Liver (tissue), 8 donors: ENCODE measurements at regions not wholly inside any gene's neighbourhood (a gene's known extent, or its start where the extent isn't known, plus 50 kb on each side); places are given as distances from the start of the nearest gene placed in this dataset.

Experiments
- DNase-seq: peaks from one replicate; pipeline ENCODE4 v3.0.0-alpha.2; 2017; ENCODE audit warnings: low spot score
- H3K27ac ChIP-seq, 2 donors: one replicate each; pipeline ENCODE4 v1.7.0; 2013; ENCODE audit warnings: inconsistent platforms in 2 of 2, low read length in 2 of 2, control low read depth in 1 of 2, low read depth in 1 of 2, mild to moderate bottlenecking in 1 of 2
- H3K27me3 ChIP-seq, 4 donors: one replicate each; pipeline versions ENCODE4 v1.6.1 to v1.7.0; 2013; ENCODE audit warnings: low read length in 3 of 4, inconsistent platforms in 1 of 4, mild to moderate bottlenecking in 1 of 4, moderate library complexity in 1 of 4; ENCODE audit not compliant: control insufficient read depth in 4 of 4, insufficient read depth in 4 of 4
- H3K36me3 ChIP-seq, 4 donors: one replicate each; pipeline versions ENCODE4 v1.6.1 to v1.7.0; 2013; ENCODE audit warnings: low read length in 3 of 4, mild to moderate bottlenecking in 3 of 4, low read depth in 1 of 4, moderate library complexity in 1 of 4; ENCODE audit not compliant: control insufficient read depth in 4 of 4, insufficient read depth in 3 of 4
- H3K4me1 ChIP-seq, 4 donors: one replicate each; pipeline versions ENCODE4 v1.6.1 to v1.7.0; 2013; ENCODE audit warnings: low read length in 3 of 4, mild to moderate bottlenecking in 3 of 4, moderate library complexity in 1 of 4; ENCODE audit not compliant: control insufficient read depth in 4 of 4, insufficient read depth in 4 of 4
- H3K4me3 ChIP-seq, 3 donors: one replicate each; pipeline versions ENCODE4 v1.6.1 to v1.7.0; 2013; ENCODE audit warnings: low read length in 3 of 3, control low read depth in 1 of 3, low read depth in 1 of 3, mild to moderate bottlenecking in 1 of 3
- H3K9ac ChIP-seq, 2 donors: one replicate each; pipeline ENCODE4 v1.7.0; 2013; ENCODE audit warnings: low read length in 2 of 2, mild to moderate bottlenecking in 2 of 2, moderate library complexity in 2 of 2, control low read depth in 1 of 2, low read depth in 1 of 2
- H3K9me3 ChIP-seq, 4 donors: one replicate each; pipeline versions ENCODE4 v1.6.1 to v1.7.0; 2013; ENCODE audit warnings: low read length in 3 of 4; ENCODE audit not compliant: control insufficient read depth in 4 of 4
- EGR1 ChIP-seq, 2 donors: IDR thresholded peaks; 2 replicates each; pipeline ENCODE4 v1.6.1; 2016 to 2018; ENCODE audit warnings: antibody characterized with exemption in 2 of 2, low read depth in 2 of 2
- FOXA1 ChIP-seq: IDR thresholded peaks from 2 replicates; pipeline ENCODE4 v1.6.1; 2016; ENCODE audit warnings: antibody characterized with exemption
- FOXA2 ChIP-seq: IDR thresholded peaks from 2 replicates; pipeline ENCODE4 v1.6.1; 2016; ENCODE audit warnings: antibody characterized with exemption
- GABPA ChIP-seq, 2 donors: IDR thresholded peaks in 1 of 2; conservative IDR thresholded peaks in 1 of 2; 2 replicates each; pipeline ENCODE4 v1.6.1; 2016; ENCODE audit warnings: antibody characterized with exemption in 2 of 2, mild to moderate bottlenecking in 1 of 2, moderate library complexity in 1 of 2
- HNF4A ChIP-seq, 2 donors: conservative IDR thresholded peaks; 2 replicates each; pipeline ENCODE4 v1.6.1; 2016; ENCODE audit warnings: antibody characterized with exemption in 2 of 2, mild to moderate bottlenecking in 2 of 2
- HNF4G ChIP-seq: IDR thresholded peaks from 2 replicates; pipeline ENCODE4 v1.6.1; 2016; ENCODE audit warnings: antibody characterized with exemption
- JUND ChIP-seq, 2 donors: IDR thresholded peaks; 2 replicates each; pipeline ENCODE4 v1.6.1; 2016; ENCODE audit warnings: antibody characterized with exemption in 2 of 2
- NR2F2 ChIP-seq: IDR thresholded peaks from 2 replicates; pipeline ENCODE4 v1.6.1; 2016; ENCODE audit warnings: antibody characterized with exemption
- RAD21 ChIP-seq, 2 donors: IDR thresholded peaks; 2 replicates each; pipeline ENCODE4 v1.6.1; 2016; ENCODE audit warnings: antibody characterized with exemption in 2 of 2, mild to moderate bottlenecking in 2 of 2
- RXRA ChIP-seq, 2 donors: IDR thresholded peaks; 2 replicates each; pipeline ENCODE4 v1.6.1; 2017 to 2018; ENCODE audit warnings: antibody characterized with exemption in 2 of 2, mild to moderate bottlenecking in 1 of 2
- SP1 ChIP-seq: IDR thresholded peaks from 2 replicates; pipeline ENCODE4 v1.6.1; 2018; ENCODE audit warnings: antibody characterized with exemption, mild to moderate bottlenecking
- TAF1 ChIP-seq: conservative IDR thresholded peaks from 2 replicates; pipeline ENCODE4 v1.6.1; 2016; ENCODE audit warnings: antibody characterized with exemption, mild to moderate bottlenecking
- YY1 ChIP-seq: IDR thresholded peaks from 2 replicates; pipeline ENCODE4 v1.6.1; 2016; ENCODE audit warnings: antibody characterized with exemption, mild to moderate bottlenecking
- WGBS: extraction: QIAGEN DNeasy Blood & Tissue Kit; methylation state at CpG from one replicate; pipeline ENCODE4 v1.1.7; 2013; 5-methylcytosine and 5-hydroxymethylcytosine counted together
- TF ChIP-seq, protein P1 (sequence below): IDR thresholded peaks from 2 replicates; pipeline ENCODE4 v1.6.1; 2016; ENCODE audit warnings: antibody characterized with exemption, mild to moderate bottlenecking
- TF ChIP-seq, protein P2 (sequence below): IDR thresholded peaks from 2 replicates; pipeline ENCODE4 v1.6.1; 2016; ENCODE audit warnings: antibody characterized with exemption
- TF ChIP-seq, protein P3 (sequence below): fragments of 150-350 bp; IDR thresholded peaks from 2 replicates; pipeline ENCODE4 v1.5.1; 2017; ENCODE audit warnings: improper control_type of control experiment, low read depth, low read length; ENCODE audit not compliant: missing input control
- TF ChIP-seq, protein P4 (sequence below): IDR thresholded peaks from 2 replicates; pipeline ENCODE4 v1.6.1; 2016; ENCODE audit warnings: antibody characterized with exemption
- TF ChIP-seq, protein P5 (sequence below): IDR thresholded peaks from 2 replicates; pipeline ENCODE4 v1.6.1; 2016; ENCODE audit warnings: antibody characterized with exemption
- donor health status: healthy.
- donor health status: healthy.
- donor health status: healthy.
- donor health status: healthy.
- donor health status: healthy.

DNA sequence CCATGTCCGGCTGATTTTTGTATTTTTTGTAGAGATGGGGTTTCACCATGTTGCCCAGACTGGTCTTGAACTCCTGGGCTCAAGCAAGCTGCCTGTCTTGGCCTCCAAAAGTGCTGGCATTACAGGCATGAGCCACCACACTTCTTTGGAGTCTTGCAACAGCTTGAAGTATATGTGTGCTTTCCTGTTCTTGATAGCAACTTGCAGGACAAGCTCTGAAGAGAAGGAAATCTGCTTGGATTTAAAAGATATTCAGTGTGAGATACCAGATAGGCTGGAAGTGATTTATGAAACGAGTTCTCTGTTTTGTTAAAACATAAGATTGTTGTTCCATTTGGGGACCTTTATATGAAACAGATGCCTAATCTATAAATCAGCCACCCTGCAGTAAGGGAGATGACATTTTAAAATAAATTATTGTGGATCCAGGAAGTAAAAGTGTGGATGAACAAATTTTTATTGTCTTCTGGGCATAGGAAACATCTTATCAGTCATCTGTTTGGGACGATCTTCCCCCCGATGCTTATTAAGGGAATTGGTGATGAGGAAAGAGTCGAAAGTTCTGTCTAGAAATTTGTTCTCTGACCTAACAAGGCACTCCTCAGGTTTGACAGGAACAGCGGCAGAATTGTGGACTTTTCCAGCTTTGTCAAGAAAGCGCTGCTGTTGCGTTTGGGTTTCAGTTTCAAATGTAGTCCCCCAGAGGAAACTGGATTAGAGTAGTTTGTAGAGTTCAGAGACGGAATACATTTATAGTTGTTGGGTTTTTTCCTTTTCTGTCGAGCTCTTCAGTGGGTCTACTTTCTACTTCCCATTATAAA lies 53.7 kb upstream of the MAGI1 start:
- Histone ChIP-seq H3K27ac (no peak overlapping the region), H3K4me1 (peaks cover 0 to 2% (median 0%) of the 10 kb centered on the region in 4 donors), H3K36me3 (no peaks in the 10 kb centered on the region), H3K27me3 (no peaks in the 10 kb centered on the region), H3K9ac (no peak overlapping the region), H3K9me3 (no peaks in the 10 kb centered on the region), H3K4me3 (no peak overlapping the region)
- TF ChIP-seq, protein P1, sequence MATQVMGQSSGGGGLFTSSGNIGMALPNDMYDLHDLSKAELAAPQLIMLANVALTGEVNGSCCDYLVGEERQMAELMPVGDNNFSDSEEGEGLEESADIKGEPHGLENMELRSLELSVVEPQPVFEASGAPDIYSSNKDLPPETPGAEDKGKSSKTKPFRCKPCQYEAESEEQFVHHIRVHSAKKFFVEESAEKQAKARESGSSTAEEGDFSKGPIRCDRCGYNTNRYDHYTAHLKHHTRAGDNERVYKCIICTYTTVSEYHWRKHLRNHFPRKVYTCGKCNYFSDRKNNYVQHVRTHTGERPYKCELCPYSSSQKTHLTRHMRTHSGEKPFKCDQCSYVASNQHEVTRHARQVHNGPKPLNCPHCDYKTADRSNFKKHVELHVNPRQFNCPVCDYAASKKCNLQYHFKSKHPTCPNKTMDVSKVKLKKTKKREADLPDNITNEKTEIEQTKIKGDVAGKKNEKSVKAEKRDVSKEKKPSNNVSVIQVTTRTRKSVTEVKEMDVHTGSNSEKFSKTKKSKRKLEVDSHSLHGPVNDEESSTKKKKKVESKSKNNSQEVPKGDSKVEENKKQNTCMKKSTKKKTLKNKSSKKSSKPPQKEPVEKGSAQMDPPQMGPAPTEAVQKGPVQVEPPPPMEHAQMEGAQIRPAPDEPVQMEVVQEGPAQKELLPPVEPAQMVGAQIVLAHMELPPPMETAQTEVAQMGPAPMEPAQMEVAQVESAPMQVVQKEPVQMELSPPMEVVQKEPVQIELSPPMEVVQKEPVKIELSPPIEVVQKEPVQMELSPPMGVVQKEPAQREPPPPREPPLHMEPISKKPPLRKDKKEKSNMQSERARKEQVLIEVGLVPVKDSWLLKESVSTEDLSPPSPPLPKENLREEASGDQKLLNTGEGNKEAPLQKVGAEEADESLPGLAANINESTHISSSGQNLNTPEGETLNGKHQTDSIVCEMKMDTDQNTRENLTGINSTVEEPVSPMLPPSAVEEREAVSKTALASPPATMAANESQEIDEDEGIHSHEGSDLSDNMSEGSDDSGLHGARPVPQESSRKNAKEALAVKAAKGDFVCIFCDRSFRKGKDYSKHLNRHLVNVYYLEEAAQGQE: no peak
- TF ChIP-seq, protein P2, sequence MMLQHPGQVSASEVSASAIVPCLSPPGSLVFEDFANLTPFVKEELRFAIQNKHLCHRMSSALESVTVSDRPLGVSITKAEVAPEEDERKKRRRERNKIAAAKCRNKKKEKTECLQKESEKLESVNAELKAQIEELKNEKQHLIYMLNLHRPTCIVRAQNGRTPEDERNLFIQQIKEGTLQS: no peak
- TF ChIP-seq EGR1 (IDR thresholded peaks at IDR 0.05; ENCODE audit: low read depth in 2 of 2) (no peak), JUND (IDR thresholded peaks at IDR 0.05) (no peak), GABPA (IDR thresholded peaks at IDR 0.05 in 1 of 2, conservative IDR thresholded peaks at IDR 0.05 in 1 of 2) (no peak), SP1 (no peak), HNF4G (no peak), RAD21 (IDR thresholded peaks at IDR 0.05) (no peak), YY1 (no peak), FOXA2 (no peak), NR2F2 (no peak), RXRA (IDR thresholded peaks at IDR 0.05) (no peak), HNF4A (conservative IDR thresholded peaks at IDR 0.05) (no peak), TAF1 (no peak), FOXA1 (no peak)
- TF ChIP-seq, protein P3, sequence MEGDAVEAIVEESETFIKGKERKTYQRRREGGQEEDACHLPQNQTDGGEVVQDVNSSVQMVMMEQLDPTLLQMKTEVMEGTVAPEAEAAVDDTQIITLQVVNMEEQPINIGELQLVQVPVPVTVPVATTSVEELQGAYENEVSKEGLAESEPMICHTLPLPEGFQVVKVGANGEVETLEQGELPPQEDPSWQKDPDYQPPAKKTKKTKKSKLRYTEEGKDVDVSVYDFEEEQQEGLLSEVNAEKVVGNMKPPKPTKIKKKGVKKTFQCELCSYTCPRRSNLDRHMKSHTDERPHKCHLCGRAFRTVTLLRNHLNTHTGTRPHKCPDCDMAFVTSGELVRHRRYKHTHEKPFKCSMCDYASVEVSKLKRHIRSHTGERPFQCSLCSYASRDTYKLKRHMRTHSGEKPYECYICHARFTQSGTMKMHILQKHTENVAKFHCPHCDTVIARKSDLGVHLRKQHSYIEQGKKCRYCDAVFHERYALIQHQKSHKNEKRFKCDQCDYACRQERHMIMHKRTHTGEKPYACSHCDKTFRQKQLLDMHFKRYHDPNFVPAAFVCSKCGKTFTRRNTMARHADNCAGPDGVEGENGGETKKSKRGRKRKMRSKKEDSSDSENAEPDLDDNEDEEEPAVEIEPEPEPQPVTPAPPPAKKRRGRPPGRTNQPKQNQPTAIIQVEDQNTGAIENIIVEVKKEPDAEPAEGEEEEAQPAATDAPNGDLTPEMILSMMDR: no peak
- TF ChIP-seq, protein P4, sequence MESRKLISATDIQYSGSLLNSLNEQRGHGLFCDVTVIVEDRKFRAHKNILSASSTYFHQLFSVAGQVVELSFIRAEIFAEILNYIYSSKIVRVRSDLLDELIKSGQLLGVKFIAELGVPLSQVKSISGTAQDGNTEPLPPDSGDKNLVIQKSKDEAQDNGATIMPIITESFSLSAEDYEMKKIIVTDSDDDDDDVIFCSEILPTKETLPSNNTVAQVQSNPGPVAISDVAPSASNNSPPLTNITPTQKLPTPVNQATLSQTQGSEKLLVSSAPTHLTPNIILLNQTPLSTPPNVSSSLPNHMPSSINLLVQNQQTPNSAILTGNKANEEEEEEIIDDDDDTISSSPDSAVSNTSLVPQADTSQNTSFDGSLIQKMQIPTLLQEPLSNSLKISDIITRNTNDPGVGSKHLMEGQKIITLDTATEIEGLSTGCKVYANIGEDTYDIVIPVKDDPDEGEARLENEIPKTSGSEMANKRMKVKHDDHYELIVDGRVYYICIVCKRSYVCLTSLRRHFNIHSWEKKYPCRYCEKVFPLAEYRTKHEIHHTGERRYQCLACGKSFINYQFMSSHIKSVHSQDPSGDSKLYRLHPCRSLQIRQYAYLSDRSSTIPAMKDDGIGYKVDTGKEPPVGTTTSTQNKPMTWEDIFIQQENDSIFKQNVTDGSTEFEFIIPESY: no peak
- TF ChIP-seq, protein P5, sequence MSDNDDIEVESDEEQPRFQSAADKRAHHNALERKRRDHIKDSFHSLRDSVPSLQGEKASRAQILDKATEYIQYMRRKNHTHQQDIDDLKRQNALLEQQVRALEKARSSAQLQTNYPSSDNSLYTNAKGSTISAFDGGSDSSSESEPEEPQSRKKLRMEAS: no peak
- no peak for DNase-seq
- WGBS: 62% methylated on average over 10 of the region's 10 CpGs
